ENCODE measurements at regions not wholly inside any gene's neighbourhood (a gene's known extent, or its start where the extent isn't known, plus 50 kb on each side); places are given as distances from the start of the nearest gene placed in this dataset.

- no peak for TF ChIP-seq CTCF (IDR thresholded peaks at IDR 0.05)
- TF ChIP-seq REST (IDR thresholded peaks at IDR 0.05; ENCODE audit: insufficient read depth in 1 of 2, low read depth in 2 of 2, low read length in 1 of 2): no peak
- TF ChIP-seq SIN3A (IDR thresholded peaks at IDR 0.05; ENCODE audit: borderline replicate concordance, insufficient read depth, low read depth, low read length): no peak
Observed at GRCh38 chr9:117839862-117840261, 135.7 kb downstream of the TLR4 start.

All from Panc1 (cell line).